Stimulated activated CD4-positive, alpha-beta T cell treated with anti-CD3 and anti-CD28 coated beads, Interleukin-2, amount 100 ng/mL, for 4 hours (primary cell): ENCODE measurements at regions not wholly inside any gene's neighbourhood (a gene's known extent, or its start where the extent isn't known, plus 50 kb on each side); places are given as distances from the start of the nearest gene placed in this dataset.

Experiments
- DNase-seq: peaks from one replicate; pipeline ENCODE4 v3.0.0-alpha.2; 2020; ENCODE audit warnings: low read depth

GRCh38 chr22:19621373-19622060 is 92.8 kb upstream of the SEPTIN5 start:
- DNase-seq, result no peak

- no peak for DNase-seq
Observed at GRCh38 chr22:19622061-19622441, 92.3 kb upstream of the SEPTIN5 start.

- DNase-seq, result no peak
Observed at GRCh38 chr22:19625331-19626041, 88.8 kb upstream of the SEPTIN5 start.

GRCh38 chr22:19626042-19626587 is 88.2 kb upstream of the SEPTIN5 start:
- no peak for DNase-seq

GRCh38 chr22:19626666-19627065 is 87.6 kb upstream of the SEPTIN5 start:
- DNase-seq, result no peak

- DNase-seq, result no peak
Observed at GRCh38 chr22:19628038-19628776, 86.1 kb upstream of the SEPTIN5 start.

GRCh38 chr22:19629331-19629719 is 85.0 kb upstream of the SEPTIN5 start:
- no peak for DNase-seq

GRCh38 chr22:19629720-19630419 is 84.4 kb upstream of the SEPTIN5 start:
- peak; percentile 79 for DNase-seq

GRCh38 chr22:19630614-19631013 is 83.7 kb upstream of the SEPTIN5 start:
- DNase-seq, result no peak

- no peak for DNase-seq
Observed at GRCh38 chr22:19631899-19632667, 82.2 kb upstream of the SEPTIN5 start.

GRCh38 chr22:19632668-19633148 is 81.6 kb upstream of the SEPTIN5 start:
- no peak for DNase-seq

GRCh38 chr22:19634226-19634975 is 79.9 kb upstream of the SEPTIN5 start:
- DNase-seq, result no peak

GRCh38 chr22:19635644-19636043 is 78.7 kb upstream of the SEPTIN5 start:
- DNase-seq, result no peak

- no peak for DNase-seq
Observed at GRCh38 chr22:19636696-19637407, 77.5 kb upstream of the SEPTIN5 start.

- no peak for DNase-seq
Observed at GRCh38 chr22:19637408-19638281, 76.7 kb upstream of the SEPTIN5 start.

- DNase-seq, result no peak
Observed at GRCh38 chr22:19638282-19639015, 75.9 kb upstream of the SEPTIN5 start.

- DNase-seq, result no peak
Observed at GRCh38 chr22:19639610-19640135, 74.6 kb upstream of the SEPTIN5 start.

GRCh38 chr22:19640306-19640705 is 74.0 kb upstream of the SEPTIN5 start:
- no peak for DNase-seq
